ENCODE measurements at regions not wholly inside any gene's neighbourhood (a gene's known extent, or its start where the extent isn't known, plus 50 kb on each side); places are given as distances from the start of the nearest gene placed in this dataset.

- no peak overlapping the region for H3K4me3 ChIP-seq (ENCODE audit: low read depth, low read length)
- TF ChIP-seq, protein P1, sequence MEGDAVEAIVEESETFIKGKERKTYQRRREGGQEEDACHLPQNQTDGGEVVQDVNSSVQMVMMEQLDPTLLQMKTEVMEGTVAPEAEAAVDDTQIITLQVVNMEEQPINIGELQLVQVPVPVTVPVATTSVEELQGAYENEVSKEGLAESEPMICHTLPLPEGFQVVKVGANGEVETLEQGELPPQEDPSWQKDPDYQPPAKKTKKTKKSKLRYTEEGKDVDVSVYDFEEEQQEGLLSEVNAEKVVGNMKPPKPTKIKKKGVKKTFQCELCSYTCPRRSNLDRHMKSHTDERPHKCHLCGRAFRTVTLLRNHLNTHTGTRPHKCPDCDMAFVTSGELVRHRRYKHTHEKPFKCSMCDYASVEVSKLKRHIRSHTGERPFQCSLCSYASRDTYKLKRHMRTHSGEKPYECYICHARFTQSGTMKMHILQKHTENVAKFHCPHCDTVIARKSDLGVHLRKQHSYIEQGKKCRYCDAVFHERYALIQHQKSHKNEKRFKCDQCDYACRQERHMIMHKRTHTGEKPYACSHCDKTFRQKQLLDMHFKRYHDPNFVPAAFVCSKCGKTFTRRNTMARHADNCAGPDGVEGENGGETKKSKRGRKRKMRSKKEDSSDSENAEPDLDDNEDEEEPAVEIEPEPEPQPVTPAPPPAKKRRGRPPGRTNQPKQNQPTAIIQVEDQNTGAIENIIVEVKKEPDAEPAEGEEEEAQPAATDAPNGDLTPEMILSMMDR (IDR thresholded peaks at IDR 0.05; ENCODE audit: low read depth, low read length, missing control alignments) = no peak
- in situ Hi-C loops (cut with HindIII; ENCODE audit: low sequenced_read_pairs) = no loop called here
- no peak for DNase-seq (ENCODE audit: low read depth)
Observed at GRCh38 chr3:25046911-25047771, 380.9 kb upstream of the RARB start.

DNA sequence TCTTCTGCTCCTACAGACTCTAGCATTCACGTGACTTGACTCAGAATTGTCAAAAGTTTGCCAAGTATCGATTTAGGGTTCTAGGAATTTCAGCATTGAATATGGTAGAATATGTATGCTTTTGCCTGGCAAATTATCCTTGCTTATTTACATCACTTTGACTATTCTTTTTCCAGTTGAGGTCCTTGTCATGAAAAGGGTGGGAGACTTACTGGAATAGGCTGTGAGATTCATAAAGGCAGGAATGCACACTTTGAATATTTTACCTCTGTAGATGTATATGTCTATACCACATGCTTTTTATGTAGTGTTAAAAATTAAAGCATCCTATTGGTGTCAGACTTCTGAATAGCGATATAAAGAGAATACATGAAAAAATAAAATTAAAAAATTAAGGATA, 378.8 kb upstream of the RARB start:
- no peak for DNase-seq (ENCODE audit: low read depth)
- in situ Hi-C loops (cut with HindIII; ENCODE audit: low sequenced_read_pairs) = no loop called here
- H3K4me3 ChIP-seq (ENCODE audit: low read depth, low read length) = no peak overlapping the region
- TF ChIP-seq, protein P1 (IDR thresholded peaks at IDR 0.05; ENCODE audit: low read depth, low read length, missing control alignments) = no peak

GRCh38 chr3:25053360-25053759, 374.7 kb upstream of the RARB start:
- TF ChIP-seq, protein P1 (IDR thresholded peaks at IDR 0.05; ENCODE audit: low read depth, low read length, missing control alignments) = no peak
- no peak for DNase-seq (ENCODE audit: low read depth)
- in situ Hi-C loops (cut with HindIII; ENCODE audit: low sequenced_read_pairs) = no loop called here

GRCh38 chr3:25056036-25056755, 371.9 kb upstream of the RARB start:
- TF ChIP-seq, protein P1 (IDR thresholded peaks at IDR 0.05; ENCODE audit: low read depth, low read length, missing control alignments) = no peak
- H3K4me3 ChIP-seq (ENCODE audit: low read depth, low read length) = no peak overlapping the region
- in situ Hi-C loops (cut with HindIII; ENCODE audit: low sequenced_read_pairs) = loop anchor here (5.0 kb wide), 1 partner anchor 84 kb away; no protein-coding TSS in a partner anchor
- DNase-seq (ENCODE audit: low read depth) = no peak

More at GRCh38 chr3:25053360-25053759, 374.7 kb upstream of the RARB start:
- no peak overlapping the region for H3K4me3 ChIP-seq (ENCODE audit: low read depth, low read length)

GRCh38 chr3:25056803-25057351, 371.2 kb upstream of the RARB start:
- TF ChIP-seq, protein P1 (IDR thresholded peaks at IDR 0.05; ENCODE audit: low read depth, low read length, missing control alignments) = no peak
- H3K4me3 ChIP-seq (ENCODE audit: low read depth, low read length) = no peak overlapping the region
- no peak for DNase-seq (ENCODE audit: low read depth)
- in situ Hi-C loops (cut with HindIII; ENCODE audit: low sequenced_read_pairs) = loop anchor here (5.0 kb wide), 1 partner anchor 85 kb away; no protein-coding TSS in a partner anchor

- no peak overlapping the region for H3K4me3 ChIP-seq (ENCODE audit: low read depth, low read length)
- DNase-seq (ENCODE audit: low read depth) = no peak
- TF ChIP-seq, protein P1 (IDR thresholded peaks at IDR 0.05; ENCODE audit: low read depth, low read length, missing control alignments) = no peak
- in situ Hi-C loops (cut with HindIII; ENCODE audit: low sequenced_read_pairs) = loop anchor here (5.0 kb wide), 1 partner anchor 85 kb away; no protein-coding TSS in a partner anchor
Observed at GRCh38 chr3:25057379-25057778, 370.7 kb upstream of the RARB start.

Data from astrocyte of the cerebellum (primary cell).